Epithelial cell of prostate (primary cell): ENCODE measurements at regions not wholly inside any gene's neighbourhood (a gene's known extent, or its start where the extent isn't known, plus 50 kb on each side); places are given as distances from the start of the nearest gene placed in this dataset.

Experiments
- DNase-seq: peaks from one replicate; pipeline ENCODE4 v3.0.0-alpha.2; 2011; ENCODE audit warnings: low read depth, low spot score
- H3K27ac ChIP-seq: fragments of 450-650 bp; 2 replicates; pipeline ENCODE4 v1.5.1; 2017; ENCODE audit warnings: mild to moderate bottlenecking

GRCh38 chr2:220076734-220077133 lies 449.3 kb downstream of the SLC4A3 start:
- H3K27ac ChIP-seq = no peak overlapping the region
- no peak for DNase-seq

DNA sequence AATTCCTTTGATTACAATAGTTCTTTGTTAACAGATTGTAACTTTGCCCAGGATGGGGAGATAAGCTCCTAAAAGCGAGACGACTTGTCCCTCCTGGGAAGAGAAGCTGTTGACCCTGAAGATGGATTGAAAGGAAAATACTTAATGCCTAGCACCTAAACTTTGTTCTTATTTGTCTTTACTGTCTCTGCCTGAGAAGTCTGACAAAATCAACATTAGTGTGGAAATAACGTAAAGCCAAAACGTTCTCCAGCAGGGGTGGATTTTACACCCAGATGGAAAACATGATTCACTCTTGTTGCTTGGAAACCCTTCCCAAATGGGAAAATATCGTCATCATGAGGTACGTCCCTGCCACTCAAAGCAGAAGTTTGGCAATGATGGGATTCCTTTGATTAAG lies 450.1 kb downstream of the SLC4A3 start:
- no peak overlapping the region for H3K27ac ChIP-seq
- DNase-seq = no peak

DNA sequence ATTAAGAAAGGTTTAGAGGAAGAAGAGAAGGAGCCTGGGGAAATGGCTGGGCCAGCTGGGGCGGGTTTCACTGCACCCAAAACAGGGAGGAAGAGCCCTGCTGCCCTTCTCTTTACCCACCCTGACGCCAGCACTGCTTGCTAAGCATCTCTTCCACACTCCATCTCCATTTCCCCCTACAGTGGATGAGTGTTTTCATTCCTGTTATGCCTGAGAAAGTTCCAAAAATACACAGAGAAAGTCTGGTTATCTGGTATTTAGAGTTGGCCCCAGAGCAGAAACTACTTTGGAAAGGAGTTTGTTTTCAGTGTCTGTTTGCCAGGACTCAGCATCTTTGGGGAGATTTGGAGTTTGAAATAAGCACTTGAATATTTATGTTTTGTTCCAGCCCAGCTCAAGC lies 451.0 kb downstream of the SLC4A3 start:
- H3K27ac ChIP-seq = no peak overlapping the region
- DNase-seq = no peak

DNA sequence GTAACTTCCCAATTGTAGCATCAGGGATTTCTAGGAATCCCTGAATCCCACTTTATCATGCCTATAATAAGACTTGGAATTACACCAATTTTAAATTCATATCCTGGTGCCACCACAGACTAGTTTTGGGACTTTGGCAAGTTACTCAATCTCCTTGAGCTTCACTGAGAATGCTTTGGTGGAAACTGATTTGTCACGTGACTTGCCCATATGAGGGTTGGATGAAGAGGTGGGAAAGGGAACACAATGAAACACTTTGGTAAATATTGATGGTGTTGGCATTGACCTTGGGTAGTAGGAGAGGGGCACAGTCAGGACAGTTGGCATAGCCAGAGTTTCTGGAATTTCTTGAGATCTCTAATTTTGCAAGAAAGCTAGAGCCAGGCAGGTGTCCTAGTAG lies 452.2 kb downstream of the SLC4A3 start:
- no peak for DNase-seq

GRCh38 chr2:220081171-220081570 lies 453.7 kb downstream of the SLC4A3 start:
- no peak overlapping the region for H3K27ac ChIP-seq
- no peak for DNase-seq

More for the DNA sequence above, 452.2 kb downstream of the SLC4A3 start:
- no peak overlapping the region for H3K27ac ChIP-seq

DNA sequence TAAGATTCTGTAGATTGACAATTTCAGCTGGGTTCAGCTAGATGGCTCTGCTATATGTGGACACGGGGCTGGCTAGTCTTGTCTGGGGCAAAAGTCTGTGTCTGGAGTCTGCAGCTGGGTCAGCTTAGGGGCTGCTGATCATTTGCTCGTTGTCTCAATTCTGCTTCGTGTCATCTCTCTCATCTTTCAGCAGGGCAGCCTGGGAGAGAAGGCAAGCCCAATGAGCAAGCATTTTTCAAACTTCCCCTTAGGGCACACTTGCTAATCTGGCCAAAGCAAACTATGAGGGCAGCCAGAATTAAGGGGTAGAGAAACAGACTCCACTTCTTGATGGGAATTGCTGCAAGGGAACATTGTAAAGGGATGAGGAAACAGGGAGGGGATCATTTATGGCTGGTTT lies 462.6 kb downstream of the SLC4A3 start:
- DNase-seq = no peak
- no peak overlapping the region for H3K27ac ChIP-seq

DNA sequence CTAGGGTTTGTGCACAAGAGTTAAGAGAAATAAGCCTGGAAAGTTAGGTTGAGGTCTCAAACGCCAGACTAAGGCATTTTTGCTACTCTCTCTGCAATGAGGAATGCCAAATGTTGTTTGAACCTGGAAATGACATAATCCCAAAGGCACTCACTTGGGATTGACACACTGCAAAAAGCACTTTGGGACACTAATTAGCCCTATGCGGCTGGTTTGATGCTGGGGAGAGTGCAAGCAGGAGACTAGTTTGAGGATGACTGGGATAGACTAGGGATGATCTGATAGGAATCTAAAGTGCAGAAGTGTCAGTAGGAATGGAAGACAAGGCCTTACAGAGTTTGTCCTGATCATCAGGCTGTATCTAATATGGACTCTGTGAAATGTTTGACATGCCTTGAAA lies 469.0 kb downstream of the SLC4A3 start:
- DNase-seq = no peak
- H3K27ac ChIP-seq = no peak overlapping the region

GRCh38 chr2:220101980-220102379 lies 474.6 kb downstream of the SLC4A3 start:
- H3K27ac ChIP-seq = no peak overlapping the region
- no peak for DNase-seq

DNA sequence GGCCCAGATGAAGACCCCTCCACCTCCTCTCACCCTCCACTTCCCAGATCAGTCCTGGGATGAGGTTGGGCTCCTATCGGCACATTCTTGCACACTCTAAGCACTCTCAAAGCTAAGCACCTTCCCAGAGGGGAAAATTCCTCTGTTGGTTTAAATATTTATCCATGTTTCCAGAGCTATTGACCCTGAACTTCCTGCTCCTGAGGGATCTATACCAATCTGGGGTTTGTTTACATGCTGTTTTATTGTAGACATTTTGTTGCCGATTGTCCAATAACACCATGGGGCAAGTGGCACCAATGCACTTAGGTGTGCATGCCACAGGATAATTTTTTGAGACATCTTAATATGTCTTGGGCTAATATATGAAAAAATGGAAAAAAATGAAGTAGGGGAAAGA lies 476.2 kb downstream of the SLC4A3 start:
- no peak overlapping the region for H3K27ac ChIP-seq
- no peak for DNase-seq

DNA sequence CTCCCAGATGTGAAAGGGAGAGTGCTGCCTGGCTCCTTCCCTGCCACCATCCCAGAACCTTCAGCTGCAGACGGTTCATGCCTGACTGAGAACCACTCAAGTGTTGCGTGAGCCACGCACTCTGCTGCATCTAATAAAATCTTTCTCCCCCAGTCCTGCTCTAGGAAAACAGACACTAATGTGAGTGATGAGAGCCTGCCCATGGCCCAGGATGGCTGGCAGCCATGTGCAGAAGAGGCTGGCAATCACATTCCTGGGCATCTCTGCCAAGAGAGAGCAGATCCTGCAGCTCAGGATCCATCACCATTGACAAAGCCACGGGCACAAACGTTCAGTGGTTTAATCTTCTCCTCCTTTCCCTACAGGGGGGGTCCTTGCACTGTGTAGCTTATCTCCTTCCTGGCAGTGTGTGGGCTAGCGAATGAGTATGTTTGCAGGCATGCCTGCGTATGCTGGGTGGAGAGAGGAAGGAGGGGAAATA lies 477.5 kb downstream of the SLC4A3 start:
- H3K27ac ChIP-seq = no peak overlapping the region
- peak; percentile 14 for DNase-seq

DNA sequence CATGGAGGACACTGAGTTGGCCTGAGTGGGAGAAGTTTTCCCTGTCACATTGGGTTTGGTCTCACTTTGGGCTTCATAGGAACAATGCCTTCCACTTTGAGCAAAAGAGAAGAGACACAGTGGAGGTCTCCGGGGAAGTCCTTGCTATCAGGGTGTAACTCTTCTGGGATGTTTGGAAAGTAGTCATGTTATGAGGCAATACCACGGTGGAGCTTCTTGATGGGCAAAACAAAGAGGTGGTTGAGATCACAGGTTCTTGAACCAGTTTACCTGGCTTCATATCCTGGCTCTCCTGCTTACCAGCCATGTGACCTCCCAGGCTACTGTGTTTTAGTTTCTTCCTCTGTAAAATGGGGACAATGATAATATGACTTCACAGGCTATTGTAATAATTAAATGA lies 478.6 kb downstream of the SLC4A3 start:
- DNase-seq = no peak

GRCh38 chr2:220107380-220107791 lies 480.0 kb downstream of the SLC4A3 start:
- no peak overlapping the region for H3K27ac ChIP-seq
- no peak for DNase-seq

More for the DNA sequence above, 478.6 kb downstream of the SLC4A3 start:
- no peak overlapping the region for H3K27ac ChIP-seq

- no peak overlapping the region for H3K27ac ChIP-seq
- no peak for DNase-seq
Observed at GRCh38 chr2:220114443-220114842, 487.0 kb downstream of the SLC4A3 start.

- DNase-seq = no peak
Observed at GRCh38 chr2:220117025-220117424, 489.6 kb downstream of the SLC4A3 start.

GRCh38 chr2:220120041-220120440 lies 492.6 kb downstream of the SLC4A3 start:
- H3K27ac ChIP-seq = no peak overlapping the region
- DNase-seq = no peak

More at GRCh38 chr2:220117025-220117424, 489.6 kb downstream of the SLC4A3 start:
- H3K27ac ChIP-seq = no peak overlapping the region

DNA sequence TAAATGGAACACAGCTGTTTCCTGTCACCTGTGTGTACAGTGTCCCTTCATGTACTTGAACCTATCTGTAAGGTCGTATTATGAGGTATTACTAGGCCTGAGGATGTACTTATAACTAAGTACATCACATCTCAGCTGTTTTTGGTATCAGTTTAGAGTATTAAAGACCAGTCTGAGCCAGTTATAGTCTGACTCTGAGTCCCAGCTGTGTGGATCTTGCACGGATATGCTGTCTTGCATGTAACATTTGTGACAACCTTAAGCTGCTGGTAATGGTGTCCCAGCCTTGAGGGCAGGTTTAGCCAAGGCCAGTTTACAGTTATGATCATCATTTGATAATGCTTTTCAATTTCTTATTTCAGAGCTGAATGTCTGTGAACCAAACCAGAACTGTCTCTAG lies 496.3 kb downstream of the SLC4A3 start:
- no peak overlapping the region for H3K27ac ChIP-seq
- no peak for DNase-seq

- H3K27ac ChIP-seq = no peak overlapping the region
- DNase-seq = no peak
Observed at GRCh38 chr2:220125551-220125950, 498.1 kb downstream of the SLC4A3 start.

GRCh38 chr2:220127311-220127710 lies 499.9 kb downstream of the SLC4A3 start:
- peak overlapping the region; percentile 4 for H3K27ac ChIP-seq

GRCh38 chr2:220127876-220128275 lies 500.4 kb downstream of the SLC4A3 start:
- peak overlapping the region; percentile 4 for H3K27ac ChIP-seq
- no peak for DNase-seq

More at GRCh38 chr2:220127311-220127710, 499.9 kb downstream of the SLC4A3 start:
- DNase-seq = peak; percentile 49

- no peak for DNase-seq
- H3K27ac ChIP-seq = no peak overlapping the region
Observed at GRCh38 chr2:220129391-220129790, 502.0 kb downstream of the SLC4A3 start.

DNA sequence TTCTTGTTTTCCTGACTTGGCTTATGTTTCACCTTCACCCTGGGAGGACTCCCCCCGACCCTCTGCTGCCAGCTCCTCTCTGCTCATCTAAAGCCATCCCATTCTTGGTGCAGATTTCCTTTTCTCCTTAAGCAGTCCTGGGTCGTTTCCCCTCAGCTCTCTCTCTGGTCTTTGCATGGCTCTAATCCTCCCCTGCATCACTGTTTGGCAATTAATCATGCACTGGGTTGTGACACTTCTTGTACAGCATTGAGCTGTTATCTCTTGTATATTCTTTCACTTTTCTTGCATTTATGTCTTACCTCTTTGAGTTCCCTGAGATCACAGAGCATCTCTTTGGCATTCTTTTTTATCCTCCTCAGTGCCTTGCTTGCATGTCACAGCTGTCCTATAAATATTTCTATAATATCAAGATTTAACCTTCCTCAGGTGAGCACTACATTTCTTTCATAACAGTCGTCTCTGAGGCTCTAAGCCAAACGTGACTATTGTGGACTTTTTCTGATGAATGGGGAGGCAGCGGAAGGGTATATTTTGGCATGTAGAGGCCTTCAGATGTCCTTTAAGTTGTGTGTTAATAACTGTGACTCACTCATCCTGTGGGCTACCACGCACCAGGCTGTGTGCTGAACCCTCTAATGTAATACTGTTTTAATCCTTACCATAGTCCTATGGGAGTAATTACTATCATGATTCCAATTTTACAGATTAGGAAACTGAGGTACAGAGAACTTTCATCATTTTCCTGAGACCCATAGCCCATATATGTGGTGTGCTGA lies 507.5 kb downstream of the SLC4A3 start:
- H3K27ac ChIP-seq = no peak overlapping the region
- DNase-seq = no peak

DNA sequence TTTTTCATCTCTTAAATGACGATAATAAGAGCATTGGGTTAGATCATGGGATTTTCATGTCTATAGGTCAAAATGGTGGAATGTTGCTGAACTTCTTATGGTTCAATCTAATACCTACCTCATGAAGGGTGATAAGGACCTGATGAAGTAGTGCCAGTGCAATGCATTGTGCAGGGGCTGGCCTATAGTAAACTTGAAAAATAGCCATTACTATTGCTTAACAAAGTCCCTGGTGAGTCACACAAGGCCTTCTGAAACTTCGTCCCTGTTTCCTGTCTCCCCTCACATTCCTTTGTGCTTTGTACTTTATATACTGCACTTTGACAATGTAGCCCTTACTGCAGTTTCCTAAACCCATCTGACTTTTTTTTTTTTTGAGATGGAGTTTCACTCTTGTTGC lies 515.9 kb downstream of the SLC4A3 start:
- DNase-seq = peak; percentile 44
- H3K27ac ChIP-seq = peak overlapping the region; percentile 59
